ENCODE measurements at regions not wholly inside any gene's neighbourhood (a gene's known extent, or its start where the extent isn't known, plus 50 kb on each side); places are given as distances from the start of the nearest gene placed in this dataset.

DNA sequence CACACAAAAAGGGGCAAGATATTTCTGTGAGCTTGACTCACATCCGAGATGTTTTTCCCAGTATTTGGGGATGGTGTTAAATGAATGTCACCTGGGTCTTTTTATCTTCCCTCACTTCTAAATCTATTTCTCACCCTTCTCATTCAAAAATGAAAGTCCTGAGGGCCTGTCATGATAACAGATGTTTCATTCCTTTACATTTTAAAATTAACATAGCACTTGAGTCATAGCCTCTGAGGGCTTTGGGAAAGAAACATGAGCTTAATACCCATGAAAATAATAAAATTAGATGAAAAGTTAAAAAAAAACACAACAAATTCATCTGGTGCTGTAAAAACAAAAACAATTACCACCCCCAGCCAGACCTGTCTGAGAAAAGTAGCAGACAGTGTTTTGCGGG lies 226.7 kb downstream of the HNMT start:
- no peaks in the 10 kb centered on the region for H3K27me3 ChIP-seq (ENCODE audit: control insufficient read depth, insufficient read depth, low read length)
- no peak for DNase-seq (ENCODE audit: low read depth)
- TF ChIP-seq, protein P1, sequence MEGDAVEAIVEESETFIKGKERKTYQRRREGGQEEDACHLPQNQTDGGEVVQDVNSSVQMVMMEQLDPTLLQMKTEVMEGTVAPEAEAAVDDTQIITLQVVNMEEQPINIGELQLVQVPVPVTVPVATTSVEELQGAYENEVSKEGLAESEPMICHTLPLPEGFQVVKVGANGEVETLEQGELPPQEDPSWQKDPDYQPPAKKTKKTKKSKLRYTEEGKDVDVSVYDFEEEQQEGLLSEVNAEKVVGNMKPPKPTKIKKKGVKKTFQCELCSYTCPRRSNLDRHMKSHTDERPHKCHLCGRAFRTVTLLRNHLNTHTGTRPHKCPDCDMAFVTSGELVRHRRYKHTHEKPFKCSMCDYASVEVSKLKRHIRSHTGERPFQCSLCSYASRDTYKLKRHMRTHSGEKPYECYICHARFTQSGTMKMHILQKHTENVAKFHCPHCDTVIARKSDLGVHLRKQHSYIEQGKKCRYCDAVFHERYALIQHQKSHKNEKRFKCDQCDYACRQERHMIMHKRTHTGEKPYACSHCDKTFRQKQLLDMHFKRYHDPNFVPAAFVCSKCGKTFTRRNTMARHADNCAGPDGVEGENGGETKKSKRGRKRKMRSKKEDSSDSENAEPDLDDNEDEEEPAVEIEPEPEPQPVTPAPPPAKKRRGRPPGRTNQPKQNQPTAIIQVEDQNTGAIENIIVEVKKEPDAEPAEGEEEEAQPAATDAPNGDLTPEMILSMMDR (IDR thresholded peaks at IDR 0.05; ENCODE audit: insufficient read depth, low read length, poor library complexity, severe bottlenecking) = no peak
- H3K36me3 ChIP-seq (ENCODE audit: control insufficient read depth, insufficient read depth, low read length) = no peaks in the 10 kb centered on the region
- no peak overlapping the region for H3K4me3 ChIP-seq (ENCODE audit: low read depth, low read length)

DNA sequence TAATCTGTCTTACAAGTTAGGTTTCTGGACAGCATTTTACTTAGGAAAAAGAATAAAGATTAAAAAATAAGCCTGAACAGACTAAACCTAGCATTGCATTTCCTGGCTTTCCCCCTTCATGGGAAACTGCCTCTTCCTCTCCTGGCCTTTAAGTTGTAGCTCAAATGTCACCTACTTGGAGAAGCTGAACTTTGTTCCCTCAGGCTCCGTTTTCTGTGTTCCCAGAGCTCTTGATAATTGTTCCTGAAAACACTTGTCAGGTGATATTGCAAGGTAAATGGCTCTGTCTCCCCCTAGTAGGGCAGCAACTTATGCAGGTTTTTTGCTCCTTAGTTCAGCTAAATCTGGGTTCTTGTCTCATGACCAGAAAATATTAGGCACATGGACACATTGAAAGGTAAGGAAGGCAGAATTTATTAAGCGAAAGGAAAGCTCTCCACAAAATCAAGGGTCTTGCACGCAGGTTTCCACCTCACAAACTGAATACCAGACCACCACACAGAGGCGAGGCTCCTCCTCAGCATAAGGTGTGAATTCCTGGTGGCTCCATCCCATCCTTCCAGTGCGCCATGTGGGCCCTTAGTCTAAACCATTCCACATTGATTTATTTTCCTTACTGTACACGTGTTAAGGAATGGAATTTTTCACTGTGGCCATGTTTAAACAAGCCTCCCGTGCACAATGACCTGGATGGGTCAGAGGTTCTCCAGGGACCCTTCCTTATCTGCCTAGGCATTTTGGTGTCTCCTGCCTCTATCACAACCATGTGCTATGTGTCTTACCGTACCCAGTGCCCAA lies 229.3 kb downstream of the HNMT start:
- no peak for DNase-seq (ENCODE audit: low read depth)
- TF ChIP-seq, protein P1 (IDR thresholded peaks at IDR 0.05; ENCODE audit: insufficient read depth, low read length, poor library complexity, severe bottlenecking) = no peak
- Histone ChIP-seq H3K4me3 (ENCODE audit: low read depth, low read length) (no peak overlapping the region), H3K27me3 (ENCODE audit: control insufficient read depth, insufficient read depth, low read length) (no peaks in the 10 kb centered on the region), H3K36me3 (ENCODE audit: control insufficient read depth, insufficient read depth, low read length) (no peaks in the 10 kb centered on the region)

DNA sequence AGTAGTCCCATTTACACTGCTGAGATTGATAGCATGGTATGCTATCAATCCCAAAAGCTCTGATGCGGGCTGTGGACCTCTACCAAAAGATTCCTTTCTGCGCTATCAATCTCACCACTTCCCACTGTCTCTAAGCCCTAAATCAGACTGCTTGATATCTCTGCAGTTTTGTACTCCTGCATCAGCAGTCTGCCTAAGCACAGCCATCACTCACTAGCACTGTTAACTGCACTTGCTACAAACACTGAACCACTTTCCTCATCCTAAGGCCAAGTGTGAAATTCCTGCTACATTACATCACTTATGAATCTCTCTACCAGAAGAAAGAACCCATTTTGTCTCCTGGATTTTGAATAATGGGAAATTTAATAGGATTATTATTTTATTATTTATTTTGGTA lies 237.0 kb downstream of the HNMT start:
- DNase-seq (ENCODE audit: low read depth) = no peak
- Histone ChIP-seq H3K36me3 (ENCODE audit: control insufficient read depth, insufficient read depth, low read length) (no peaks in the 10 kb centered on the region), H3K27me3 (ENCODE audit: control insufficient read depth, insufficient read depth, low read length) (no peaks in the 10 kb centered on the region), H3K4me3 (ENCODE audit: low read depth, low read length) (no peak overlapping the region)
- TF ChIP-seq, protein P1 (IDR thresholded peaks at IDR 0.05; ENCODE audit: insufficient read depth, low read length, poor library complexity, severe bottlenecking) = no peak

DNA sequence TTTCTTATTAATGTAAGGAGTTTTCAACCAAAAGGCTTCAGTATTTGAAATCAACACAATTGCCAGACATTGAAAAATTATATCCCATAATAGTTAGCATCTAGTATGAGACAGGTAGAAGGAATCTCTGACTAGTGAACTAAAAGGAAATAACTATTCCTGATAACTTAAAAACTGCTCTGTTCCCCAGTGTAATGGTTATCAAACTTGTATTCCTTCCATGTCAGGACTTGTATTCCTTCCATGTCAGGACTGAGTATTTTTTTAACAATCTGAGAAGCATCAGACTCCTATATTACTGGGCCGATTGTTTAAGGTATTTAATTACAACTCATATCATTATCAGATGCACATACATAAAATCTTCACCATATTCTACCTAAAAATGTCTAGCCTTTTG lies 238.5 kb downstream of the HNMT start:
- Histone ChIP-seq H3K27me3 (ENCODE audit: control insufficient read depth, insufficient read depth, low read length) (no peaks in the 10 kb centered on the region), H3K4me3 (ENCODE audit: low read depth, low read length) (no peak overlapping the region), H3K36me3 (ENCODE audit: control insufficient read depth, insufficient read depth, low read length) (no peaks in the 10 kb centered on the region)
- DNase-seq (ENCODE audit: low read depth) = no peak
- TF ChIP-seq, protein P1 (IDR thresholded peaks at IDR 0.05; ENCODE audit: insufficient read depth, low read length, poor library complexity, severe bottlenecking) = no peak

DNA sequence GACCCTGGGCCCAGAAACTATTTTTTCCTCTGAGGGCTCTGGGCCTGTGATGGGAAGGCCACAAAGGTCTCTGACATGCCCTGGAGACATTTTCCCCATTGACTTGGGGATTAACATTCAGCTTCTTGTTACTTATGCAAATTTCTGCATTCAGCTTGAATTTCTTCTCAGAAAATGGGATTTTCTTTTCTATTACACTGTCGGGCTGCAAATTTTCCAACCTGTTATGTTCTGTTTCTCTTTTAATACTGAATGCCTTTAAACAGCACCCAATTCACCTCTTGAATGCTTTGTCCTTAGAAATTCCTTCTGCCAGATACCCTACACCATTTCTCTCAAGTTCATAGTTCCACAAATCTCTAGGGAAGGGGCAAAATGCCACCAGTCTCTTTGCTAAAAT lies 241.0 kb downstream of the HNMT start:
- no peak for DNase-seq (ENCODE audit: low read depth)
- Histone ChIP-seq H3K4me3 (ENCODE audit: low read depth, low read length) (no peak overlapping the region), H3K36me3 (ENCODE audit: control insufficient read depth, insufficient read depth, low read length) (no peaks in the 10 kb centered on the region), H3K27me3 (ENCODE audit: control insufficient read depth, insufficient read depth, low read length) (no peaks in the 10 kb centered on the region)
- TF ChIP-seq, protein P1 (IDR thresholded peaks at IDR 0.05; ENCODE audit: insufficient read depth, low read length, poor library complexity, severe bottlenecking) = no peak
